ENCODE measurements at regions not wholly inside any gene's neighbourhood (a gene's known extent, or its start where the extent isn't known, plus 50 kb on each side); places are given as distances from the start of the nearest gene placed in this dataset.

DNA sequence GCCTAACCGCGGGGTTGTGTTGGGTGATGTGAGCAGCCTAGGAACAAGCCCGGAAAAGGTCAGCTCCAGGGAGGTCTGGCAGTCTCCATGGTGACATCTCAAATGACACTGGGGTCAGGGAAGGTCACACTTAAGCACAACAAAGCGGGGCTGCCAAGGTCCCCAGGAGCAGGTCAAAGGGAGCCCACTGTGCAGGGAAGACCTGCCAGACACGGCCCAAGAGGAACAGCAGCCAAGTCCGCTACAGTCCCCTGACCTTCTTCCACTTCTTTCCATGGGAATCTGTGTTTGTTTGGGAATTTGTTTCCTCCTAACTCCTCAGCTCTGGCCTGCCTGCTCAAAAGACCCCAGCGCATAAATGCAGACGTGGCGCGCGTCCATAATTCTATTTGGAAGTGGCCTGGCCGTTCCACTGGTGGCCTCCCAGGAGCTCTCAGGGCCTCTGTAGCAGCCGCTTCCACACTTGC is 232.1 kb upstream of the COPS8 start:
- no peak for TF ChIP-seq SUZ12 (IDR thresholded peaks at IDR 0.05; ENCODE audit: extremely low read depth, insufficient read depth, insufficient read length)
- TF ChIP-seq YY1 (IDR thresholded peaks at IDR 0.05; ENCODE audit: insufficient read depth, insufficient read length) = no peak

All from NT2/D1 (cell line).